ENCODE measurements at regions not wholly inside any gene's neighbourhood (a gene's known extent, or its start where the extent isn't known, plus 50 kb on each side); places are given as distances from the start of the nearest gene placed in this dataset.
"Not testable (repeated sequence)": the region's sequence is repeated elsewhere in the genome, so short reads cannot be mapped to it uniquely, and the experiment has no call there.

GRCh38 chr11:45000918-45001317, 50.2 kb upstream of the TP53I11 start:
- H3K4me1 Mint-ChIP-seq (ENCODE audit: low read depth in 2 of 2) = no peaks in the 10 kb centered on the region
- no peaks in the 10 kb centered on the region for H3K36me3 Mint-ChIP-seq
- no peaks in the 10 kb centered on the region for H3K9me3 Mint-ChIP-seq
- ATAC-seq (no peak), DNase-seq (ENCODE audit: low spot score) (no peak)
- H3K27ac Mint-ChIP-seq = no peak overlapping the region
- H3K4me3 Mint-ChIP-seq = no peak overlapping the region
- H3K27me3 Mint-ChIP-seq = no peaks in the 10 kb centered on the region

- H3K4me1 Mint-ChIP-seq (ENCODE audit: low read depth in 2 of 2) = no peaks in the 10 kb centered on the region
- H3K4me3 Mint-ChIP-seq = no peak overlapping the region
- no peaks in the 10 kb centered on the region for H3K36me3 Mint-ChIP-seq
- no peak for DNase-seq (ENCODE audit: low spot score)
- no peaks in the 10 kb centered on the region for H3K27me3 Mint-ChIP-seq
- H3K27ac Mint-ChIP-seq = no peak overlapping the region
- no peak for ATAC-seq
- H3K9me3 Mint-ChIP-seq = no peaks in the 10 kb centered on the region
Measured at GRCh38 chr11:45001466-45002165, 50.9 kb upstream of the TP53I11 start.

- Mint-ChIP-seq H3K27me3 (peaks cover 3 to 16% of the 10 kb centered on the region in 2 donors), H3K9me3 (no peaks in the 10 kb centered on the region), H3K36me3 (no peaks in the 10 kb centered on the region), H3K4me3 (no peak overlapping the region), H3K4me1 (ENCODE audit: low read depth in 2 of 2) (peaks cover 0 to 3% of the 10 kb centered on the region in 2 donors), H3K27ac (no peak overlapping the region)
- DNase-seq (ENCODE audit: low spot score) = no peak
- ATAC-seq = no peak
Measured at GRCh38 chr11:45005106-45005505, 54.4 kb upstream of the TP53I11 start.

- Mint-ChIP-seq H3K36me3 (no peaks in the 10 kb centered on the region), H3K27ac (no peak overlapping the region), H3K4me3 (no peak overlapping the region), H3K27me3 (peaks cover 3 to 16% of the 10 kb centered on the region in 2 donors), H3K4me1 (ENCODE audit: low read depth in 2 of 2) (peaks cover 0 to 3% of the 10 kb centered on the region in 2 donors), H3K9me3 (no peaks in the 10 kb centered on the region)
- ATAC-seq (no peak), DNase-seq (ENCODE audit: low spot score) (no peak)
Measured at GRCh38 chr11:45007011-45007410, 56.3 kb upstream of the TP53I11 start.

GRCh38 chr11:45015983-45016382, 65.3 kb upstream of the TP53I11 start:
- not testable (repeated sequence) for H3K27ac Mint-ChIP-seq; ATAC-seq; H3K4me3 Mint-ChIP-seq; DNase-seq (ENCODE audit: low spot score)
- peaks cover 6 to 15% of the 10 kb centered on the region in 2 donors for H3K4me1 Mint-ChIP-seq (ENCODE audit: low read depth in 2 of 2)
- peaks cover 13 to 28% of the 10 kb centered on the region in 2 donors for H3K27me3 Mint-ChIP-seq
- H3K36me3 Mint-ChIP-seq = peaks cover 39% of the 10 kb centered on the region
- H3K9me3 Mint-ChIP-seq = peaks cover 11% of the 10 kb centered on the region

- DNase-seq (ENCODE audit: low spot score); H3K4me3 Mint-ChIP-seq; H3K27ac Mint-ChIP-seq; ATAC-seq: not testable (repeated sequence)
- H3K27me3 Mint-ChIP-seq = peaks cover 13 to 28% of the 10 kb centered on the region in 2 donors
- peaks cover 39% of the 10 kb centered on the region for H3K36me3 Mint-ChIP-seq
- peaks cover 11% of the 10 kb centered on the region for H3K9me3 Mint-ChIP-seq
- peaks cover 6 to 15% of the 10 kb centered on the region in 2 donors for H3K4me1 Mint-ChIP-seq (ENCODE audit: low read depth in 2 of 2)
Measured at GRCh38 chr11:45016446-45016845, 65.8 kb upstream of the TP53I11 start.

- Mint-ChIP-seq H3K4me3 (no peak overlapping the region), H3K27ac (no peak overlapping the region), H3K9me3 (peaks cover 10% of the 10 kb centered on the region), H3K4me1 (ENCODE audit: low read depth in 2 of 2) (peaks cover 6 to 13% of the 10 kb centered on the region in 2 donors), H3K36me3 (peaks cover 36% of the 10 kb centered on the region), H3K27me3 (peaks cover 13 to 28% of the 10 kb centered on the region in 2 donors)
- DNase-seq (ENCODE audit: low spot score) (no peak), ATAC-seq (no peak)
Measured at GRCh38 chr11:45017329-45017728, 66.6 kb upstream of the TP53I11 start.

- Mint-ChIP-seq H3K27me3 (peaks cover 13 to 20% of the 10 kb centered on the region in 2 donors), H3K9me3 (no peaks in the 10 kb centered on the region), H3K27ac (no peak overlapping the region), H3K4me1 (ENCODE audit: low read depth in 2 of 2) (peaks cover 5 to 16% of the 10 kb centered on the region in 2 donors), H3K36me3 (peaks cover 7% of the 10 kb centered on the region), H3K4me3 (no peak overlapping the region)
- DNase-seq (ENCODE audit: low spot score) (no peak), ATAC-seq (no peak)
Measured at GRCh38 chr11:45021001-45021400, 70.3 kb upstream of the TP53I11 start.

GRCh38 chr11:45021692-45022141, 71.0 kb upstream of the TP53I11 start:
- H3K4me1 Mint-ChIP-seq (ENCODE audit: low read depth in 2 of 2) = peaks cover 5 to 10% of the 10 kb centered on the region in 2 donors
- DNase-seq (ENCODE audit: low spot score) = no peak
- no peak overlapping the region for H3K4me3 Mint-ChIP-seq
- peaks cover 13 to 16% of the 10 kb centered on the region in 2 donors for H3K27me3 Mint-ChIP-seq
- H3K36me3 Mint-ChIP-seq = peaks cover 1% of the 10 kb centered on the region
- no peak overlapping the region for H3K27ac Mint-ChIP-seq
- no peak for ATAC-seq
- H3K9me3 Mint-ChIP-seq = no peaks in the 10 kb centered on the region

- Mint-ChIP-seq H3K27ac (no peak overlapping the region), H3K36me3 (no peaks in the 10 kb centered on the region), H3K4me1 (ENCODE audit: low read depth in 2 of 2) (peaks cover 5 to 7% of the 10 kb centered on the region in 2 donors), H3K9me3 (no peaks in the 10 kb centered on the region), H3K4me3 (no peak overlapping the region), H3K27me3 (peaks cover 13 to 14% of the 10 kb centered on the region in 2 donors)
- ATAC-seq (no peak), DNase-seq (ENCODE audit: low spot score) (no peak)
Measured at GRCh38 chr11:45022294-45023064, 71.8 kb upstream of the TP53I11 start.

GRCh38 chr11:45023065-45023365, 72.3 kb upstream of the TP53I11 start:
- DNase-seq (ENCODE audit: low spot score) = no peak
- ATAC-seq = no peak
- Mint-ChIP-seq H3K4me3 (no peak overlapping the region), H3K27ac (no peak overlapping the region), H3K9me3 (no peaks in the 10 kb centered on the region), H3K36me3 (no peaks in the 10 kb centered on the region), H3K4me1 (ENCODE audit: low read depth in 2 of 2) (peaks cover 5 to 7% of the 10 kb centered on the region in 2 donors), H3K27me3 (peaks cover 13 to 14% of the 10 kb centered on the region in 2 donors)

- Mint-ChIP-seq H3K27ac (no peak overlapping the region), H3K4me1 (ENCODE audit: low read depth in 2 of 2) (peaks cover 5 to 7% of the 10 kb centered on the region in 2 donors), H3K4me3 (no peak overlapping the region), H3K27me3 (peaks cover 12 to 13% of the 10 kb centered on the region in 2 donors), H3K9me3 (no peaks in the 10 kb centered on the region), H3K36me3 (no peaks in the 10 kb centered on the region)
- DNase-seq (ENCODE audit: low spot score) = no peak
- ATAC-seq = no peak
Measured at GRCh38 chr11:45024316-45024715, 73.6 kb upstream of the TP53I11 start.

- H3K4me3 Mint-ChIP-seq = no peak overlapping the region
- H3K4me1 Mint-ChIP-seq (ENCODE audit: low read depth in 2 of 2) = peaks cover 5 to 7% of the 10 kb centered on the region in 2 donors
- ATAC-seq (no peak), DNase-seq (ENCODE audit: low spot score) (no peak)
- H3K36me3 Mint-ChIP-seq = no peaks in the 10 kb centered on the region
- peaks cover 7 to 10% of the 10 kb centered on the region in 2 donors for H3K27me3 Mint-ChIP-seq
- H3K9me3 Mint-ChIP-seq = no peaks in the 10 kb centered on the region
- no peak overlapping the region for H3K27ac Mint-ChIP-seq
Measured at GRCh38 chr11:45024846-45025588, 74.3 kb upstream of the TP53I11 start.

Data from natural killer cell treated with Interleukin-12 subunit alpha and Interleukin-12 subunit beta and Interleukin-15 and Interleukin-18, amount 100 ng/mL, for 72 hours (primary cell).